Heart left ventricle (tissue), 13 donors: ENCODE measurements at regions not wholly inside any gene's neighbourhood (a gene's known extent, or its start where the extent isn't known, plus 50 kb on each side); places are given as distances from the start of the nearest gene placed in this dataset.

Source experiments
- CTCF ChIP-seq, 12 donors: fragments of 200-600 bp; sonication (generic) in 4 of 12; IDR thresholded peaks; one replicate each; pipeline versions ENCODE4 v1.5.0 to v1.8.0; 2018 to 2022; ENCODE audit warnings: antibody characterized with exemption in 12 of 12, mild to moderate bottlenecking in 5 of 12
- POLR2A ChIP-seq, 2 donors: fragments of 450-650 bp; IDR thresholded peaks; one replicate each; pipeline ENCODE4 v1.6.1; 2017; ENCODE audit warnings: antibody characterized with exemption in 2 of 2, mild to moderate bottlenecking in 2 of 2, moderate library complexity in 2 of 2
- donor health status: ischemic (EF 13 %, LVEDD 7.1; RV severe dilation, severe dysfunction).
- donor health status: DM: no; HTN: yes; CAD: no.
- donor health status: DM: no; HTN: no; CAD: no.
- donor health status: ischemic (EF 25% LVEDD 6.9; RV normal size, moderate dysfunction).
- donor health status: ischemic (EF 25% LVEDD 5.7; RV mildly dilated, moderate dysfunction).
- donor health status: ischemic (EF 35%, LVEDD 5.7; RV mildly dilated, moderate dysfunction).
- donor health status: nonischemic (EF 11% LVEDD 7.7; RV severe dilation, severe dysfunction).
- donor health status: DM: yes; HTN: yes; CAD: no.
- donor health status: PGD.
- donor health status: ischemic (EF 29% LVEDD 5.4; RV normal size, mild dysfunction).
- donor health status: nonischemic (EF 23%, LVEDD 6.1; RV moderate dilation, normal function).

GRCh38 chr11:29916040-29916439, 100.8 kb downstream of the KCNA4 start:
- no peak for TF ChIP-seq CTCF (IDR thresholded peaks at IDR 0.05)
- TF ChIP-seq POLR2A (IDR thresholded peaks at IDR 0.05) = no peak
